Raji (cell line): ENCODE measurements at regions not wholly inside any gene's neighbourhood (a gene's known extent, or its start where the extent isn't known, plus 50 kb on each side); places are given as distances from the start of the nearest gene placed in this dataset.

Source experiments
- POLR2A ChIP-seq: IDR thresholded peaks from 2 replicates; pipeline ENCODE4 v1.6.1; 2011; ENCODE audit warnings: low read depth, low read length, control low read depth; ENCODE audit not compliant: insufficient read depth

DNA sequence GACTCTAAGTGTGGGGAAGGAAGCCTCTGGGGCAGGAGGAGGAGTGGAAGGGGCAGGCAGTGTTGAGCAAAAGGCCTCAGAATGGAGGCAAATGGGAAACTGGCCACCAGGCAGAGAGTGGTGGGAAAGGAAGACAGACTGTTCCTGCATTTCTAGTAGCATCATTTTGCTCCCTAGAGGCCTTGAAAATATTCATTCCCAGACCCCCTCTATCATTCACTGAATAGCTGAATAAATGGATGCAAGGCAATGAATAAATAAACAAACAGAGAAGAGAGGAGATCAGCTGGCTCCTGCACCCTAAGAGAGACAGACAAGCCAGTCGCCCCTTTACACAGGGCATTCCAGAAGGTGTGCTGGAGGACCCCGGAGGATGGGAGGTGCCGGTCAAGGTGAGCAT is 511.9 kb downstream of the BCOR start:
- TF ChIP-seq POLR2A, result no peak

GRCh38 chrX:39586359-39586758 is 511.4 kb downstream of the BCOR start:
- no peak for TF ChIP-seq POLR2A

- no peak for TF ChIP-seq POLR2A
Observed at GRCh38 chrX:39591099-39591498, 506.7 kb downstream of the BCOR start.

GRCh38 chrX:39592776-39593175 is 505.0 kb downstream of the BCOR start:
- TF ChIP-seq POLR2A, result no peak

- no peak for TF ChIP-seq POLR2A
Observed at GRCh38 chrX:39595977-39596376, 501.8 kb downstream of the BCOR start.

DNA sequence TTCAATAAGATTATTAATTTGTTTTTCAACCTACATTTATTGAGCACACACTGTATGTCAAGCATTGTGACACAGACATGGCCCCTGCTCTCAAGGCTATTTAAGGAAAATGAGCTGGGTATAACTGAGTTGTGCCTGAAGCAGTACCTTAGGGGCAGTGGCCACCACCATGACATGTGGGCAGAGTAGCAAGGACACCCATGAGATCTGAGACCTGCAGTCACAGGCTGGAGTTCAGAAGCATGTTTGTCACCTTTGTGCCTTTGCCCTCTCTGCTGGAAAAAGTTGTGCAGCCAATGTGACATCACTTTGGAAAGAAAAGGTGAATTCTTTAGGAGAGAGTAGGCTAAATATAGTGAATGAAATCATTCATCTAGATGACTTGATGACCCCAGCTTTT is 501.3 kb downstream of the BCOR start:
- TF ChIP-seq POLR2A, result no peak

- TF ChIP-seq POLR2A, result no peak
Observed at GRCh38 chrX:39599339-39599738, 498.4 kb downstream of the BCOR start.

DNA sequence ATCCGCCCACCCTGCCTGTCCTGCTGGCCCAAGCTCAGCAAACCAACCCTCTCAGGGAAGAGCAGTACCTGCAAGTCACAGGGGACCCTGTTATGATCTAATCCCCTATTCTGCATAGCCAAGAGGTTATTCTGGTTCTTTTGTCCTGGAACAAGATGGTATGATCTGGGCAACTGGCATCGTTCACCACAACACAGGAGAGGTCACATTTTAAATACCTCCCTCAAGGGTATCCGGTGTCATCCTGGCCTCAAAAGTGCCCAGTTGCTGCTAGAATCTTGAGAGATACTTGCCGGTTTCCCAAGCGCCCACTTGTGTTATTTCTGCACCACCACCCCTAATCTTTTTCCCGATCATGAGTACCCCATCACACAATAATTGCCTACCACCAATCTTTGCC is 497.5 kb downstream of the BCOR start:
- no peak for TF ChIP-seq POLR2A

DNA sequence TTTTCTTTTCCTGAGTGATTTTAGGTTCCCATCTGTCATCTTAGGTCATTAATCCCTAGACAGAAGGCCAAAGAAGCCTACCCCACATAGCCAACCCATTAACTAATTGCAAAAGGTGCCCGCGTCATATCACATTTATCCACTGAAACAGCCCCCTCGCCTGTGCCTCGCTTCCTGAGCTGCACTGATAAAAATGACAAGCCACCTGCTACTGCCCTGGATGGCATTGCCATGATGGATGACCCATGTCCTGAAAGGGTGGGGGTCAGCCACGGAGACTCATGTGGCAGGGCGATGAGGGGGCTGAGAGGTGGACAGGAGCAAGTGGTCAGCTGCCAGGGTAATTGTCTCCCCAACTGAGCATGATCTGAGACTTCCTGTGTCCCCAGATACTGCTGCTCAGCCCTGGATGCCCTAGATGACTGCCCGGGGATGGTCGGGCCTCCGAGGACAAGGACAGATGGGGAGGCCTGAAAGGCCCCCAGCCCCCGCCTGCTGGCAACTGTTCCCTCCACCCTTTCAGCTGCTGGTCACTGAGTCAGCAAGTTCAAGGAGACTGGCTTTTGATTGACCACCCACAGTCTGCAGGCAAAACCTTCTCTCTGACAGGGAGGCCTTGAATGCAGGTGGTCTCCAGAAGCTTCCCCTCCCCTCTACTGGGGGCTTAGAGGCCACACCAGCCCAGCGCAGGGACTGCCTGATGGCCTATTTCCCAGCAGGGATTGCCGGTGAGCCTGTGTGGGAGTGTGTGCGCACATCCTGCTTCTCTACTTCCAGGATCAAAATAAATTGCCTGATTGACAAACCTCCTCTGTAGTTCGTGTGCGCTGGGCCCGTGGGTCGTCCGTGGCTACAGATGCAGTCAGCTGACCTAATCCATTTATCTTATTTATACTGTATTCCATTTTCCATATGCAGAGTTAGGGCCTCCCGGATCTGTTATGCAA is 496.3 kb downstream of the BCOR start:
- TF ChIP-seq POLR2A, result no peak

- no peak for TF ChIP-seq POLR2A
Observed at GRCh38 chrX:39602195-39602594, 495.6 kb downstream of the BCOR start.

DNA sequence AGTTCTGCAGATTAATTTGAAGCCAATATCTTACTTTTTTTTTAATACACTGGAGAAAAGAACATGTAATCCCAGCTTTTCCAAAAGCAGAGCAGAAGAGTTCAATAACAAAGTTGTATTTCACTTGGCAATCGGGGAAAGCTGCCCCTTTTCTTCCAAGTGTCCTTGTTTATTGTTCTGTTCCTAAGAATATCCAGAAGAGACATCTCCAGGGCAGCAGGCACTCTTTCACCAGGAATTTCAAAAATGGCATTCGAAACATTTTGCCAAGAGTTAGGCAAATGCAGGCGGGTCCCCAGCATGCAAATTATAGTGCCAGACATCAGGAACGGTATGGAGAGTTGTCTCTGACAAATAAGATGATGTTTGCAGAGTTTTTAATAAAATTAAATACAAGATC is 494.5 kb downstream of the BCOR start:
- TF ChIP-seq POLR2A, result no peak

- no peak for TF ChIP-seq POLR2A
Observed at GRCh38 chrX:39605183-39605582, 492.6 kb downstream of the BCOR start.

GRCh38 chrX:39605866-39606265 is 491.9 kb downstream of the BCOR start:
- TF ChIP-seq POLR2A, result no peak

GRCh38 chrX:39609941-39610340 is 487.8 kb downstream of the BCOR start:
- TF ChIP-seq POLR2A, result no peak

GRCh38 chrX:39611468-39611867 is 486.3 kb downstream of the BCOR start:
- TF ChIP-seq POLR2A, result no peak

GRCh38 chrX:39613482-39613995 is 484.2 kb downstream of the BCOR start:
- no peak for TF ChIP-seq POLR2A
